HG02763 (cell line): ENCODE measurements at regions not wholly inside any gene's neighbourhood (a gene's known extent, or its start where the extent isn't known, plus 50 kb on each side); places are given as distances from the start of the nearest gene placed in this dataset.

ENCODE experiments used
- ATAC-seq: cut with Tn5 transposase; IDR thresholded peaks from one replicate; pipeline ENCODE4 v1.9.1; 2021; ENCODE audit warnings: mild to moderate bottlenecking, moderate library complexity; ENCODE audit not compliant: unreplicated experiment

GRCh38 chr22:22150457-22150856, 94.1 kb upstream of the VPREB1 start:
- no peak for ATAC-seq

- no peak for ATAC-seq
Measured at GRCh38 chr22:22148905-22149304, 95.7 kb upstream of the VPREB1 start.

- no peak for ATAC-seq
Measured at GRCh38 chr22:22144858-22145257, 99.7 kb upstream of the VPREB1 start.

GRCh38 chr22:22143448-22143847, 101.1 kb upstream of the VPREB1 start:
- ATAC-seq = no peak

- no peak for ATAC-seq
Measured at GRCh38 chr22:22142661-22143060, 101.9 kb upstream of the VPREB1 start.

- no peak for ATAC-seq
Measured at GRCh38 chr22:22141771-22142591, 102.6 kb upstream of the VPREB1 start.

- ATAC-seq = no peak
Measured at GRCh38 chr22:22141031-22141430, 103.6 kb upstream of the VPREB1 start.

GRCh38 chr22:22139364-22139763, 105.2 kb upstream of the VPREB1 start:
- no peak for ATAC-seq

GRCh38 chr22:22138915-22139314, 105.7 kb upstream of the VPREB1 start:
- ATAC-seq = no peak

- ATAC-seq = no peak
Measured at GRCh38 chr22:22137891-22138290, 106.7 kb upstream of the VPREB1 start.

GRCh38 chr22:22133910-22134309, 110.7 kb upstream of the VPREB1 start:
- no peak for ATAC-seq

- no peak for ATAC-seq
Measured at GRCh38 chr22:22130953-22131608, 113.5 kb upstream of the VPREB1 start.

GRCh38 chr22:22129387-22129786, 115.2 kb upstream of the VPREB1 start:
- no peak for ATAC-seq

GRCh38 chr22:22128440-22128839, 116.1 kb upstream of the VPREB1 start:
- no peak for ATAC-seq

GRCh38 chr22:22127100-22127499, 117.5 kb upstream of the VPREB1 start:
- ATAC-seq = no peak

- ATAC-seq = no peak
Measured at GRCh38 chr22:22125579-22126468, 118.8 kb upstream of the VPREB1 start.

GRCh38 chr22:22125028-22125578, 119.5 kb upstream of the VPREB1 start:
- ATAC-seq = no peak

- no peak for ATAC-seq
Measured at GRCh38 chr22:22124374-22124773, 120.2 kb upstream of the VPREB1 start.

GRCh38 chr22:22123960-22124278, 120.7 kb upstream of the VPREB1 start:
- ATAC-seq = no peak

GRCh38 chr22:22123118-22123959, 121.2 kb upstream of the VPREB1 start:
- no peak for ATAC-seq
